SK-N-MC (cell line): ENCODE measurements at regions not wholly inside any gene's neighbourhood (a gene's known extent, or its start where the extent isn't known, plus 50 kb on each side); places are given as distances from the start of the nearest gene placed in this dataset.

Experiments
- EZH2 ChIP-seq: fragments of 200-600 bp; sonication (generic); IDR thresholded peaks from one replicate; pipeline ENCODE4 v1.6.1; 2017; ENCODE audit warnings: antibody characterized with exemption
- FOXP2 ChIP-seq: optimal IDR thresholded peaks from 2 replicates; pipeline ENCODE3; 2011; ENCODE audit warnings: mild to moderate bottlenecking, moderate library complexity; ENCODE audit not compliant: insufficient read depth; ENCODE audit errors: extremely low read length, control extremely low read depth
- POLR2AphosphoS5 ChIP-seq: IDR thresholded peaks from 2 replicates; pipeline ENCODE4 v1.6.1; 2012; ENCODE audit warnings: mild to moderate bottlenecking, low read depth, low read length, borderline replicate concordance

- no peak for TF ChIP-seq EZH2
- no peak for TF ChIP-seq POLR2AphosphoS5
- no peak for TF ChIP-seq FOXP2
These were observed 193.3 kb upstream of the C14orf180 start for GRCh38 chr14:104386151-104386841.
